Prostate gland (tissue), 2 donors: ENCODE measurements at regions not wholly inside any gene's neighbourhood (a gene's known extent, or its start where the extent isn't known, plus 50 kb on each side); places are given as distances from the start of the nearest gene placed in this dataset.

Source experiments
- DNase-seq: peaks from one replicate; pipeline ENCODE4 v3.0.0-alpha.2; 2019; ENCODE audit warnings: low spot score
- H3K27ac ChIP-seq, 2 donors: fragments of 200-600 bp; sonication (generic); 2 replicates each; pipeline ENCODE4 v1.5.1; 2017 to 2019
- H3K27me3 ChIP-seq: fragments of 200-600 bp; sonication (generic); replicated peaks from 2 replicates; pipeline ENCODE4 v1.5.1; 2019; ENCODE audit not compliant: insufficient read depth
- H3K36me3 ChIP-seq, 2 donors: fragments of 200-600 bp; sonication (generic); 1 replicate in 1 of 2; 2 replicates in 1 of 2; pipeline versions ENCODE4 v1.5.1 to v1.8.1; 2017 to 2019
- H3K4me1 ChIP-seq: fragments of 200-600 bp; sonication (generic); replicated peaks from 2 replicates; pipeline ENCODE4 v1.5.1; 2019
- H3K4me3 ChIP-seq, 2 donors: fragments of 200-600 bp; sonication (generic); 2 replicates each; pipeline ENCODE4 v1.5.1; 2017 to 2019
- H3K9me3 ChIP-seq: fragments of 200-600 bp; sonication (generic); 2 replicates; pipeline ENCODE4 v1.5.1; 2017
- POLR2A ChIP-seq: fragments of 450-650 bp; IDR thresholded peaks from one replicate; pipeline ENCODE4 v1.6.1; 2016; ENCODE audit warnings: antibody characterized with exemption, mild to moderate bottlenecking
- POLR2AphosphoS5 ChIP-seq: sonication (generic); formaldehyde crosslinking; IDR thresholded peaks from one replicate; pipeline ENCODE4 v1.6.1; 2017; ENCODE audit warnings: antibody characterized with exemption
- WGBS: methylation state at CpG from one replicate; pipeline ENCODE4 v1.1.5; 2018; 5-methylcytosine and 5-hydroxymethylcytosine counted together
- intact Hi-C: fragments of 100-400 bp; cut with DNase I; formaldehyde crosslinking; loops from one replicate; pipeline ENCODE4 v1.14.2; 2022
- TF ChIP-seq, protein P1 (sequence below), 4 experiments: fragments of 200-600 bp in 2 of 4; fragments of 450-650 bp in 2 of 4; sonication (generic) in 2 of 4; IDR thresholded peaks; 1 replicate in 3 of 4; 2 replicates in 1 of 4; pipeline ENCODE4 v1.5.1; 2016 to 2019; ENCODE audit warnings: antibody characterized with exemption in 4 of 4, mild to moderate bottlenecking in 2 of 4, moderate library complexity in 2 of 4

DNA sequence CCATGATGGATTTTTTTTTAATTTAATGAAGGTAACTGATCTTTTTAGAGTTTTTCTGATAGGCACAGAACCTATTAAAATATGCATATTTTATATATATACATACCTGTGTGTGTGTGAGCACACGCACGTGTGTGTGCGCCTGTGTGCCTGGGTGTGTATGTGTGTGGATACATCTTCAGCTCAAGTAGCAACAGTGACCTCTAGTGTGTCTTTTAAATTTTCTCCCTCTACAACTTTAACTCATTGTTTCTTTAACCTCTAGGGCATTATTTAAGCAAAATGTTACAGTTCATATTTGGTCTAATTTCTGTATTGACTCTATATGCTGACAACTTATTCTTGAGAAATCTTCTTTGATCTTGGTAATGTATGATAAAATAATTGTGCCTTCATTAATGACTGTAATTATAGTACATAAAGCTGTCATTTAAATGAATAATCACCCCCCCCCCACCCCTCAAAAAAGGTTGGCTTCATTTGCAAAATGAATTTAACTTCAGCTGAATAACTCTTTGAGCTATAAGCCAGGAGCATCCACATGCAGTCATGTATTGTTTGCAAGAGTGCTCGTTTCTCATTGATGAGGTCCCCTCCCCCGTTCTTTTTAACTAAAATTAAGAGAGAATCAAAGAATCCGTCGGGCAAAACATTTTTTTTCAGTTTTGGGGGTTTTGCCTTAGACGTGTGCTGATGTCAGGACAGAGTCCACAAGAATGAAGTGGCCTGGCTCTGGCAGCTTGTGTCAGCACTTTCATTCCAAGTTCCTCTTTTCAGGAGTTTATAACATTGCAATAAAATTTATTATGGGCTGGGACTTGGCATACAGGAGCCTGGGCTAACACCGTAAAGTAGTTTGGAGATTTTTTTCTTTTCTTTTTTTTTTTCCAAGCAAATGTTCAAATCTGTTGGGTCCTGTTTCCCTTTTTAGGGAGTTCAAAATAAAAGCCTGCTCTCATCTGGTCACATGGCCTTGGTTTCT is 80.0 kb downstream of the ETAA1 start:
- H3K36me3 ChIP-seq: no peaks in the 10 kb centered on the region
- no peak overlapping the region for H3K27ac ChIP-seq
- H3K27me3 ChIP-seq: peaks cover 4% of the 10 kb centered on the region
- WGBS: 9% methylated on average over 9 of the region's 9 CpGs
- H3K9me3 ChIP-seq: no peaks in the 10 kb centered on the region
- peak; percentile 61 for DNase-seq
- H3K4me3 ChIP-seq: no peak overlapping the region
- intact Hi-C loops: loop anchor here (5.0 to 10.0 kb wide), 4 partner anchors 370 to 1042 kb away; partner anchors contain the start of gene MEIS1
- H3K4me1 ChIP-seq: no peaks in the 10 kb centered on the region
- TF ChIP-seq POLR2AphosphoS5: peak; percentile 86
- no peak for TF ChIP-seq POLR2A
- TF ChIP-seq, protein P1, sequence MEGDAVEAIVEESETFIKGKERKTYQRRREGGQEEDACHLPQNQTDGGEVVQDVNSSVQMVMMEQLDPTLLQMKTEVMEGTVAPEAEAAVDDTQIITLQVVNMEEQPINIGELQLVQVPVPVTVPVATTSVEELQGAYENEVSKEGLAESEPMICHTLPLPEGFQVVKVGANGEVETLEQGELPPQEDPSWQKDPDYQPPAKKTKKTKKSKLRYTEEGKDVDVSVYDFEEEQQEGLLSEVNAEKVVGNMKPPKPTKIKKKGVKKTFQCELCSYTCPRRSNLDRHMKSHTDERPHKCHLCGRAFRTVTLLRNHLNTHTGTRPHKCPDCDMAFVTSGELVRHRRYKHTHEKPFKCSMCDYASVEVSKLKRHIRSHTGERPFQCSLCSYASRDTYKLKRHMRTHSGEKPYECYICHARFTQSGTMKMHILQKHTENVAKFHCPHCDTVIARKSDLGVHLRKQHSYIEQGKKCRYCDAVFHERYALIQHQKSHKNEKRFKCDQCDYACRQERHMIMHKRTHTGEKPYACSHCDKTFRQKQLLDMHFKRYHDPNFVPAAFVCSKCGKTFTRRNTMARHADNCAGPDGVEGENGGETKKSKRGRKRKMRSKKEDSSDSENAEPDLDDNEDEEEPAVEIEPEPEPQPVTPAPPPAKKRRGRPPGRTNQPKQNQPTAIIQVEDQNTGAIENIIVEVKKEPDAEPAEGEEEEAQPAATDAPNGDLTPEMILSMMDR (IDR thresholded peaks at IDR 0.05): peak; percentile 4 to 47 (median 30)

DNA sequence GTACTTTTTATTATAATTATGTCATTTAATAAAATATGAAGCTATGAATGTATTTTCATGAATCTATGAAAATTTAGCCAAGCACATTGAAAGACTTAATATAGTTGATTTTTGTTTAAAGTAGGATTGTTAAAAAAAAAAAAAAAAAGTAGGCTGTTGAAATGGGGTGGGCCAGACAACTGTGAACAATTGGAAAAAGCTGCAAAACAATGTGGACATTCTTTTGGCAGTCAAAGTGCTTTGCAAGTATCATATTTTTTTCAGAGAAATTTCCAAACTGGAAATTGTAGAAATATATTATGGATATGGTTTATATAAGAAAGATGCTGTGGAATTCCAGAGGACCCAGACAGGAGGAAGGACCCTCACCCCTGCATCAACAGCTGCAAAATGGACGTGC is 82.1 kb downstream of the ETAA1 start:
- intact Hi-C loops: loop anchor here (5.0 to 10.0 kb wide), 4 partner anchors 368 to 1044 kb away; partner anchors contain the start of gene MEIS1
- Histone ChIP-seq H3K27ac (no peak overlapping the region), H3K27me3 (peaks cover 4% of the 10 kb centered on the region), H3K9me3 (no peaks in the 10 kb centered on the region), H3K4me1 (no peaks in the 10 kb centered on the region), H3K36me3 (no peaks in the 10 kb centered on the region), H3K4me3 (no peak overlapping the region)
- TF ChIP-seq, protein P1 (IDR thresholded peaks at IDR 0.05): no peak
- TF ChIP-seq POLR2AphosphoS5 (no peak), POLR2A (no peak)
- no peak for DNase-seq
- 89% methylated on average over 1 of the region's 1 CpG for WGBS

DNA sequence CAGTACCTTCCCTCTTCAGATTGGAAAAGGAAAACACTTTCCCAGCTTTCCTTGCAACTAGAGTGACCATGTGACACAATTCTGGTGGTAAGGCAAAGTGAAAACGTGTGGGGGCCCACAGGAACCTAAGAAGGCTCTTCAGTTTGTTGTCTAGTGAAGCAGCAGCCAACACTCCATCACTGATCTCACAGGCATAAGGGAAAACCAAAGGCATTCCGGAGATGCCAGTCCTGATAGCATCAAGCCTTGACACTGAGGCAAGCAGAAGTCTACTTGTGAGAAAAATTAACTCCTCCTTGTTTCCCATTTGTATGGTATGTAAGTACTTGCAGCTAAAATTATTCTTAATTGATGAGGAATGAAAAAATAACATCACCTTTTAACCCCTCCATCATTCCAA is 88.3 kb downstream of the ETAA1 start:
- no peak for DNase-seq

DNA sequence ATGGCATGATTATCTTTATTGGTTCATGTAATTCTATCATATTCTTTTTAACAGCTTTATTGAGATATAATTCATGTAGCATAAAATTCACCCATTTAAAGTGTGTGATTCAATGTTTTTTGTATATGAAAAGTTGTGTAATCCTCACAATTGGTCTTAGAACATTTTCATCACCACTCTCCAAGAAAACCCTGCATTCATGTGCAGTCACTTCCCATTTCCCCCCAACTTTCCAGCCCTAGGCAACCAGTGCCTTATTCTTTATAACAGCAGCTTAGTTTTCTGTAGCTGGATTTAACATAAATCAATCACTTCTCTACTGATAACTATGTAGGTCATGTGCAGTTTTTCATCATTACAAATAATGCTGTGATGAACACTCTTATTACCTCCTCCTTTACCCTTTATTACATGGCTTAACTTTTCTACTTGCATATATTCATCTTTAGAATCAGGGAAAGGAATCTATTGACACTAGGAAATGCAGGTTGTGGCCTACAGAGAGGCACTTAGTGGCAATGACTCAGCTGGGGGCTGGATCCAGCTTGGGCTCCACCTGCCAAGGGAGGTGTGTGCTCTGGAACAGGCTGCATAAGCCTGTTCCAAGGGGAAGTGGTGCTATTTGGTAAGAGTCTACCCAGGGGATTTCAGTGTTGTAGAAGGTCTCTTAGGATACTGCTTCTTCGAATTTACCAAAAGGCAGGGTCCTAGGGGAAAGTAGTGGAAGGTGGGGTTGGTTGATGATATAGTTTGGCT is 89.1 kb downstream of the ETAA1 start:
- DNase-seq: peak; percentile 48
- no peak overlapping the region for H3K27ac ChIP-seq
- no peaks in the 10 kb centered on the region for H3K4me1 ChIP-seq
- no peaks in the 10 kb centered on the region for H3K36me3 ChIP-seq
- WGBS: 82% methylated on average over 1 of the region's 1 CpG
- no peaks in the 10 kb centered on the region for H3K27me3 ChIP-seq
- intact Hi-C loops: no loop called here
- H3K4me3 ChIP-seq: no peak overlapping the region
- no peaks in the 10 kb centered on the region for H3K9me3 ChIP-seq
- TF ChIP-seq POLR2AphosphoS5 (peak; percentile 61), POLR2A (no peak)

More for the DNA sequence above, 88.3 kb downstream of the ETAA1 start:
- TF ChIP-seq POLR2AphosphoS5: no peak
- TF ChIP-seq, protein P1 (IDR thresholded peaks at IDR 0.05): no peak
- no peak for TF ChIP-seq POLR2A
- Histone ChIP-seq H3K27me3 (no peaks in the 10 kb centered on the region), H3K4me3 (no peak overlapping the region), H3K9me3 (no peaks in the 10 kb centered on the region), H3K4me1 (no peaks in the 10 kb centered on the region), H3K27ac (no peak overlapping the region), H3K36me3 (no peaks in the 10 kb centered on the region)
- WGBS: 31% methylated on average over 2 of the region's 2 CpGs
- intact Hi-C loops: no loop called here

DNA sequence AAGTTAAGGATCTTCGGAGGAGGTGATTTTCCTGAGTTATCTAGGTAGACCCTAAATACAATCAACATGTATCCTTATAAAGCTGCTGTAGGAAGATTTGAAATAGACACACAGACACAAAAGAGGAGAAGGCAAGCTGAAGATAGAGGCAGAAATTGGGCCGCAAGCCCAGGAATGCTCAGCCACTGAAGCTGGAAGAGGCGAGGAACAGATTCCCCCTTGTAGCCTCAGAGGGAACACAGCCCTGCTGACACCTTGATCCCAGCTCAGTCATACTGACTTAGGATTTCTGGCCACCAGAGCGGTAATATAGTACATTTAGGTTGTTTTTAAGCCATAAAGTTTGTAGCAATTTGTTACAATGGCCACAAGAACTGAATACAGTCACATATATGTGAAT is 90.9 kb downstream of the ETAA1 start:
- TF ChIP-seq, protein P1 (IDR thresholded peaks at IDR 0.05): no peak
- no peak for TF ChIP-seq POLR2A
- no peak for TF ChIP-seq POLR2AphosphoS5
- Histone ChIP-seq H3K27ac (no peak overlapping the region), H3K36me3 (no peaks in the 10 kb centered on the region), H3K27me3 (no peaks in the 10 kb centered on the region), H3K4me1 (no peaks in the 10 kb centered on the region), H3K9me3 (no peaks in the 10 kb centered on the region), H3K4me3 (no peak overlapping the region)
- WGBS: 85% methylated on average over 4 of the region's 4 CpGs
- DNase-seq: no peak
- intact Hi-C loops: no loop called here
